Stimulated activated CD4-positive, alpha-beta T cell treated with anti-CD3 and anti-CD28 coated beads, Interleukin-15, amount 100 ng/mL, for 1 hour (primary cell): ENCODE measurements at regions not wholly inside any gene's neighbourhood (a gene's known extent, or its start where the extent isn't known, plus 50 kb on each side); places are given as distances from the start of the nearest gene placed in this dataset.

Experiments used
- DNase-seq, 2 donors: peaks; one replicate each; pipeline ENCODE4 v3.0.0-alpha.2; 2020; ENCODE audit warnings: low read depth in 1 of 2, low spot score in 1 of 2

GRCh38 chr20:36104244-36104643 lies 50.3 kb upstream of the EPB41L1 start:
- DNase-seq: no peak
